EH (cell line): ENCODE measurements at regions not wholly inside any gene's neighbourhood (a gene's known extent, or its start where the extent isn't known, plus 50 kb on each side); places are given as distances from the start of the nearest gene placed in this dataset.

Experiments
- DNase-seq: peaks from one replicate; pipeline ENCODE4 v3.0.0-alpha.2; 2015; ENCODE audit warnings: low read depth

DNA sequence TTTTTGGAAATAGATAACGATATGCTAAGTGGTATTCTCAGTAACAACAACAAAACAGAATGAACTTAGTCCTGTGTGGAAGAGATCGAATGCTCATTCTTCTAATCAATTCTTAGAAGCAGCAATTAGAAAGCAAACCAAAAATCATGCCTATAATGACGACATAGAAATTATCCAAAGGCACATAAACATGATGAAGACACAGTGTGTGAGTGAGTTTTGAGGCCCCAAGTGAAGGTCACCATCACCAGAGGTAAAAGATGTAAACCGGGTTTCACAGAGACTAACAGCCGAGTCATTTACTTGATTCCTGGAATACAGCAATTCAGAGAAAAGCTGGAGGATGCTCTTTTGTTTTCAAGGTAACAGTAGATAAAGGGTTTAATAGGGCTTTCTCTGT, 509.2 kb downstream of the TDRD15 start:
- no peak for DNase-seq

DNA sequence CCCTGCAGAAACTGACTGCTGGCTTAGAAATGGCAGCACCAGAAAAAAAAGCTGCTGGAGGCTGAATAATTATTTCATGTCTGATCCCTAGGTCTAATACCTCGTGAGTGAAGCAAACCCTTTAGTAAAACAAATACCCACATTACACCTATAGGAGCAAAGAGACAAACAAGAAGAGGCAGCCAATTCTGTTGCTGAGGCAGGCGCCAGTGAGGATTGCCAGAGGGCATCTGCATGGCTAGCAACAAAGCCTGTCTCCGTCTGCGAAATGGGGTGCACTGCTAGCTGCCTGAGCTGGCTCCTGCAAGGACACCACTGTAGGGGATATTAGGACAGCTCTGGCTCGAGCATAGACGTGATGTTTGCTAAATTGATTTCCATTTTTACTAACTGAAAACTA, 509.7 kb downstream of the TDRD15 start:
- no peak for DNase-seq

DNA sequence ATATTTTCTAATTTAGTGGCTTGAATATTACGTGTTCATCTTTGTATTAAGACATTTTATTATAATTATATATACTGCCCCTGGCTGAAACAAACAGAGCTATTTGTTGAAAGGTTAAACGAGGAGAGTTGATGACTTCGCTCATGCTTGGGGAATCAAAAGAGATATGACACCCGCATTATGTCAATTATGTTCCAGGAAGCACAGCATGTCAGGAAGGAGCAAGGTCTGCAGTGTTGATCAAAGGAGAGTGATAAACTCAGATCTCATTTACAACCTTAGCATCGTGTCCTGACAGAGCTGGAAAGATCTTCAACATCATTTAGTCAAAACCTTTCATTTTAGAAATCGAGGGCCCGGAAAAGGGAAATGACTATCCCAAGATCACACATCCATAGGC, 510.1 kb downstream of the TDRD15 start:
- DNase-seq: no peak

- DNase-seq: peak; percentile 11
Measured at GRCh38 chr2:21640046-21640445, 516.3 kb downstream of the TDRD15 start.

GRCh38 chr2:21642647-21643046, 518.9 kb downstream of the TDRD15 start:
- DNase-seq: peak; percentile 17

DNA sequence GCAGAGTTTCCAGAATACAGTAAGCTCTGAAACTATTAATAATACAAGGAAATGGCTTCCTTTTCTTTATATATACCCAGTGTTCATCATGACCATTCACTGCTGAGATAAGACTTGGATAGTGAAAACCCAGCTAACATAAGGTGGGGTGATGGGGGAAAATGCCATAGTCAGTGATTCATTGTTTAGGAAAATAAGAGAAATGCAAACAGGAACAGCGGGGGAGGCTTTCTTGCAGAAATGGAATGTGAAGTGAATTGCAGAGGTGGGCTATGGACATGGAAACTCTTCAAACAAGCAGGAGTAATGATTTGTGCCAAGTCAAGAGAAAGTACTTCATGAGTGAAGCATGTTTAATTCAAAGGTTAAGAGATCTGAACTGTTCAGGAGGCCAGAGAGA, 519.4 kb downstream of the TDRD15 start:
- peak; percentile 54 for DNase-seq

GRCh38 chr2:21644266-21644665, 520.5 kb downstream of the TDRD15 start:
- peak; percentile 26 for DNase-seq

- DNase-seq: no peak
Measured at GRCh38 chr2:21646345-21646744, 522.6 kb downstream of the TDRD15 start.

GRCh38 chr2:21650569-21650968, 526.8 kb downstream of the TDRD15 start:
- DNase-seq: peak; percentile 76

DNA sequence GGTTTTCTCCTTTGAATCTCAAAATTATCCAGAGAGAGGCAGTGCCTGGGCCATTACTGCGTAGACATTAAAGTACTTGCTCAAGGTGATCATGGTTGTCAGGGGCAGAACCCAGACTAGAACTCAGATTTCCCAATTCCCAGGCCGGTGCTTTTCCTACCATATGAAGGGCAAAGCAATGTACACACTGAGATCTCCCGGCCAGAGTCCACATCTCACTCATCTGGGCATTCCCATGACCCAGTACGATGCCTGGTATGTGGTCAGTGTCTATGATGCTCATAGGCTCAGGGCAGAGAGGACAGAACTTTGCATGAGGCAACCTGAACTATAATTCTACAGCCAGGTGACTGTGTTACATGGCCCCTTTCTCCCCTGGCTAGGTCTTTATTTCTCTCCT, 531.4 kb downstream of the TDRD15 start:
- DNase-seq: no peak

- DNase-seq: no peak
Measured at GRCh38 chr2:21656330-21657075, 532.7 kb downstream of the TDRD15 start.

DNA sequence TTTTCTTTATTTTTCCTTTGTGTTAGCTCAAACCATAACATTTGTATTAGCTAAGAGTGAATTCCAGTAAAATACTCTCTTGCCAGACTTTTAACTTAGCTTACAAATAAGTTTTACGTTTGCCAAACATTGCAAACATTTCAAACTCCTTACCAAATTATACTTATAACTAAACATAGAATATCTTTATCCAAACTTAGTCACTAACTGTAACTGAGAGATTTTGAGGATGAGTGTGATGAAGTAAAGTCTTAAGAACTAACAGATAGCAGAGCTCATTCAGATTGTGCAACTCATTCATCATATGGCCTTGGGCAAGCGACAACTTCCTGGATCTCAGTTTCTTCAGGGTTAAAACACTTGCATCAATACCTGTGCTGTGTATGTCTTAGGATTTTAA, 533.7 kb downstream of the TDRD15 start:
- DNase-seq: peak; percentile 48

DNA sequence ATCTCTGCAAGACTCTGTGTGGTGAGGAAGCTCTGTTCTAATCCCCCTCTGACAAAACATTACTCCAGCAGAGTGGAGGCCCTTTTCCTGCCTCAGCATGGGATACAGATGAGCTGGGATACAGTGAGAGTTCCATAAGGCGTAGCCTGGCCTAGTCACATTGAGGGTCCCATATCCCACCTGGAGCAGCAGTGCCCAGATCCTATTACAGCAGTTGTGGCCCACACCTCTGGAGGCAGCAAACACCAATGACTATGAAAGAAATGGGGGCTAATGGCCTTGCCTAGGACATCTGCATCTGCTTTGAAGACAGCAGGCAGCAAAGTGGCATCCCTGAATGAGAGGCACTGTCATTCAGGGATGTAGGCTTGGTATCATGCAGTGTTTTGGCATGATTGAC, 534.5 kb downstream of the TDRD15 start:
- DNase-seq: no peak

DNA sequence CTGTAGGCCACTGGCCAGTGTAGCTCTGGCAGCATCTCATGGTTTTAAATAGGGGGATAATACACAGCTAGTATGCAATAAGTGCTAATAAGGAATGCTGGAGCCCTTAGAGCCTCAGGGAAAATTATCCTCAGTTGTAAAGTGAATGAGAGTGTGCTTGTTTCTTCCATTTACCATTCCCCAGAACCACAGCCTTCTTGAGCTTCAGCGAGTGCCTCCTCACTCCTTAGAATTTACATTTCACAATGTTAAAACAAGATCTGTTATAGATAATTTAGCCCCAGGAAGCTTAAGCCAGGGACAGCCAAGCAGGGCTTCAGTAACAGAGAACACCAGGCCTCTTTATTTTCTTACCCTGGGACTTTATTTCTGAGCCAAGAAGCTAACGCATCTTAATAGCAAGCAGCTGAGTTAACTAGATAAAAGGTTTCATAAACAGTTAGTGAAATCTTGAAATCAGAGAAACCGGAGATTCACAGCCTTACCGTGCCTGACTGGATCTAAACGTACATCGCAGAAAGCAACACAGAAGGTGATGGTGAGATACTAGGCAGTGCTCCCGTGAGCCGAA, 535.2 kb downstream of the TDRD15 start:
- peak; percentile 62 for DNase-seq

GRCh38 chr2:21664083-21664482, 540.3 kb downstream of the TDRD15 start:
- no peak for DNase-seq

DNA sequence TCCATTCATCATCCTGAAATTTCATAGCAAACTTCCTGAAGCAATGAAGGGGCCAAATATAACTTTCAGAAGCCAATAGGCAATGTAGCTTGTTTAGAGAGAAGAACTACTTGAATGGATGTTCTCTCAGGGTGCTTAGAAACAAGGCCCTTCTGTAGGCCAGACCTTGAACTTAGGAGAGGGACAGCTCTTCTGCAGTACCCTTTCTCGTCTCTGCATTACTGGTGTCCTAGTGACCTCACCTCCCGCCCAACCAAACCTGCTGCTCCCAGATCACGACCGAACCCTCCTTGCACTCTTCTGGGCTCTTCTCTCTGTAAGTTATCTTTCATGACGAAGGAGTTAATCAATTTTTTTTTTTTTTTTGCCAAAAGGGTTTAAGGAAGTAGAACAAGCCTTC, 543.9 kb downstream of the TDRD15 start:
- DNase-seq: no peak

GRCh38 chr2:21668078-21668710, 544.4 kb downstream of the TDRD15 start:
- no peak for DNase-seq

- no peak for DNase-seq
Measured at GRCh38 chr2:21676041-21676440, 552.3 kb downstream of the TDRD15 start.

GRCh38 chr2:21676676-21677075, 552.9 kb downstream of the TDRD15 start:
- DNase-seq: peak; percentile 23

DNA sequence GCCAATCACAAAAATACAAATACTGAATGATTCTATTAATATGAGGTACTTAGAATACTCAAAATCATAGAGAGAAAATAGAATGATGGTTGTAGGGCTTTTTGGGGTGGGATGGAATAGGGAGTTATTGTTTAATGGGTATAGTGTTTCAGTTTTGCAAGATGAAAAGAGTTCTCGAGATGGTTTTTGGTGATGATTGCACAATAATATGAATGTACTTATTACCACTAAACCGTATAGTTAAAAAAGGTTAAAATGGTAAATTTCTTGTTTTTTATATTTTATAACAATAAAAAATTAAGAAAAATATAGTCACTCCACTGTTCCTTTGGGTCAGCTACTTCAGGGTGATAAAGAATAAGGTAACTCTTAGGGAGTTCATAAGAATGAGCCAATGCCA, 560.1 kb downstream of the TDRD15 start:
- DNase-seq: no peak

GRCh38 chr2:21687589-21687988, 563.8 kb downstream of the TDRD15 start:
- DNase-seq: no peak

DNA sequence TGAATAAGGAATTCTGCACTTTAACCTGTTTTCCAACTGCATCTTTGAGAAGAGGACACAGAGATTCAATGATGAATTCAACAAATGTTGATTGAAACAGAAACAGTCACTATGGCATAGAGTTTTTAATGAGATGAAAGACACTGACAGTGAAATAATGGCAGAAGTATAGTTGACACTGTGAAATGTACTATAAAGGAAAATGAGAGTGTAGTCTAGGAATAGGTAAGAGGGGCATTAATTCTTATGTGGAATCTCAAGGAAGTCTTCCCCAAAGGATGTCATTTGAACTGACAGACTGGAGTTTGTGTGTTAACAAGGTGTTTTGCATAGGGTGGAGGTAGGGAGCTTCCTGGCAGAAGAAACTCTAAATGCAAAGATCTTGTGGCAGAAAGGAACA, 566.2 kb downstream of the TDRD15 start:
- no peak for DNase-seq

GRCh38 chr2:21693081-21693480, 569.3 kb downstream of the TDRD15 start:
- DNase-seq: no peak
